CD4-positive, alpha-beta T cell treated with Interleukin-4 for 1 hour (primary cell): ENCODE measurements at regions not wholly inside any gene's neighbourhood (a gene's known extent, or its start where the extent isn't known, plus 50 kb on each side); places are given as distances from the start of the nearest gene placed in this dataset.
"Not testable (repeated sequence)": the region's sequence is repeated elsewhere in the genome, so short reads cannot be mapped to it uniquely, and the experiment has no call there.

Source experiments
- DNase-seq, 2 donors: peaks; one replicate each; pipeline ENCODE4 v3.0.0-alpha.2; 2020 to 2022

DNA sequence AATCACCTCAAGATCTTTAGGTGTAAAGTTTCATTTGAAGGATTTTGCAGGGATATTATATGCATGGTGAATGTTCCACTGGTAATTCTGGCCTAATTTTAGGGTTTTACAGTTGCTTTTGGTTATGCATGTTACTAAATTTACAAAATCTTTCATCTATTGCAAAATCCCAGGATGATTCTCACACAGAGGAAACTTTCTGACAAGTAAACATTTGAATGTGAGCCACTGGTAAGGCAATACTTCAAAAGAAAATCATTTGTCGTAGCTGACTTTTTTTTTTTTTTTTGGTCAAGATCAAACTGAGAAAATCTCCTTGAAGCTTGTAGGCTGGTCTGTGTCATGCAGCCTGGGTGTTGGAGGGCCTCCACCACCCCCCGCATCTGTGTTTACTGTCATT lies 141.9 kb upstream of the EXOC2 start:
- DNase-seq = no peak

DNA sequence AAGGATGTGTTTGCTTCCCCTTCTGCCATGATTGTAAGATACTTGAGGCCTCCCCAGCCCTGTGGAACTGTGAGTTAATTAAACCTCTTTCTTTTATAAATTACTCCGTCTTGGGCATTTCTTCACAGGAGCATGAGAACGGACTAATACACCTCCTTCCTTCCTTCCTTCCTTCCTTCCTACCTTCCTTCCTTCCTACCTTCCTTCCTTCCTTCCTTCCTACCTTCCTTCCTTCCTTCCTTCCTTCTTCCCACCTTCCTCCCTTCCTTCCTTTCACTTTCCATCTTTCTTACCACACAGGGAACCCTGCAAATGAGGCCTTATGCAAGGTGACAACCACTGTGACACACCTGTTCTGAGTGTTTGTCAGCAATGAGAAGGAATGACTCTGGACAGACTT lies 141.3 kb upstream of the EXOC2 start:
- no peak for DNase-seq

DNA sequence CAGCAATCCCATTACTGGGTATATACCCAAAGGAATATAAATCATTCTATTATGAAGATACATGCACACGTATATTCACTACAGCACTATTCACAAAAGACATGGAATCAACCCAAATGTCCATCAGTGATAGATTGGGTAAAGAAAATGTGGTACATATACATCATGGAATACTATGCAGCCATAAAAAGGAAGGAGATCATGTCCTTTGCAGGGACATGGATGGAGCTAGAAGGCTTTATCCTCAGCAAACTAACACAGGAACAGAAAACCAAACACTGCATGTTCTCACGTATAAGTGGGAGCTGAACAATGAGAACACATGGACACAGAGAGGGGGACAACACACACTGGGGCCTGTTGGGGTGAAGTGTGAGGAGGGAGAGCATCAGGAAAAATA lies 139.9 kb upstream of the EXOC2 start:
- DNase-seq = not testable (repeated sequence)

DNA sequence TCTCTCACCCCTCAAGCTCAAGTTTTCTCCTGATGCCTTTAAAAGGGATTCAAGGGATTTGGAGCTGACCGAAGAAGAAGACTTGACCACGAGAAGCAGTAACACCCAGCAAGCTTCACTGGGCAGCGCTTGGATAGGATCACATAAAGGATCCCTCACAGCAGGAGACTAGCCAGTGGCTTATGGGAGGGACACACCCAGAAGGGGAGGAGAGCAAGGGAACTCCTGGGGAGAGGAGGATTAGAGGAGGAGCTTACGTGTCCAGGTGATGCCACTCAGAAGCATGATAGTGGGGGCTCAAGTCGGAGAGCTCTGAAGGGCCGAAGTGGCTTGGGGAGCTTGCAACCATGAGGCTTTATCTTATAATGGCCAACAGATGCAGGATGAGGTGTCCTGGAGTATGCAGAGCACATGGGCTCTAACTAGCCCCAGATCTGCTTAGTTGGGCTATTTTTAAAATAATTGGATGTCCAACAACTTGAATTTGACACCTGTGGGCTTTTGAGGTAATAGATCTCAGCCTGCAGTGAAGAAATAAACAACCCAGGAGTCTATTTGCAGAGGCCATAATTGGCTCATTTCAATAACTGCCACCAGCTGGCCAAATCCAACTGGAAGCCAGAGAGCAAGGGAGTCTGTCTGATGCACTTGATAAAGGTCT lies 137.9 kb upstream of the EXOC2 start:
- no peak for DNase-seq

DNA sequence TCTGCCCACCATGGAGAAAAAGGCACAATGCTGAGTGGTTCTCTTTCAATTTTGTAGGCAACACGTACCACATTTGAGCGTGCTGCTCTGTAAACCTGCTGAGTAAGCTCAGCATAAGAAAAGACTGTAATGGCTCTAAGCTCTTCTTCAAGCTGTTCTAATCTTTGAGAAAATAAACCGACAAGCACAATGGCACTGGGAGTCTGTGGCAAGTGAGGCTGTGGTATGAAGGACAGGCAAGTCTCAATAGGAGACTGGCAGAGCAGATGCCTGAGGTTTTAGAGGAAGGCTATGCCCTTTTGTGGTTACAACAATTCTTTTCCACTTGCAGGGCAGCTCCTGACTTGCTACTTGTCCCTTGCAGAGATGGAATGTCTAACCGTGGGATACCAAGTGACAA lies 136.7 kb upstream of the EXOC2 start:
- no peak for DNase-seq

DNA sequence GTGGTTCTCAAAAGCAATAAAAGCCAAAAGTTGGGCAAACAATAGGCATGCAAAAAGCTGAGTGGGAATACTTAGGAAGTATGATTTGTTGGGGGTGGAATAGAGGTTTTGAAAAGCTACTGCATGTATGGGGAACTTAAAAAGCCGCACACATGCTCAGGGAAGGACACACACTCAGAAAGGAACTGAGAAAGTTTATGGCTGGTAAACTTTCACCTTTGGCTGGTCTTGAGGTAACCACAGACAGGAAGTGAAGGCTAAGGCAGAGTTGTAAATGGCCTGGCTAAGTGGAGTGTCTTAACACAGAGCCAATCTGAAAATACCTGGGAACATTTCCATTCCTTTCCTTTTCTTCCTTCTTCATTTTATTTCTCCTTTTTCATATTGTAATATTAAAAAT lies 134.5 kb upstream of the EXOC2 start:
- no peak for DNase-seq

DNA sequence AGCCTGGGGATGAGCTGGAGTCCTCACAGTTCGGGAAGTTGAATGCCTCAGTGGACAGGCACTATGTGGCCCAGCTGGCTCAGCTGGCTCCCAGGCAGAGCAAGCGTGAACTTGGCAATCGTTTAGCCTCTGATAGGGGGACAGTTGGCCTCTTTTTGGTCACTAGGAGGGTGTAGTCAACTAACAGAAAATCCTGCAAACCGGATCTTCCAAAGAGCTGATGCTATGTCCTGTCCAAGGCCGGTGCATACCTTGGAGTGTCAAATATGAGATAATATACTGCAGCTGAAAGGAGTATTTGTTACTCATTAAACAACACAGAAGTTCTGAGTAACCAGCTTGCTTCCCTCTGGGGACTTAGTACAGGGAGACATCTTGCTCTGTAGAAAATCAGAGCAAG lies 126.2 kb upstream of the EXOC2 start:
- no peak for DNase-seq

DNA sequence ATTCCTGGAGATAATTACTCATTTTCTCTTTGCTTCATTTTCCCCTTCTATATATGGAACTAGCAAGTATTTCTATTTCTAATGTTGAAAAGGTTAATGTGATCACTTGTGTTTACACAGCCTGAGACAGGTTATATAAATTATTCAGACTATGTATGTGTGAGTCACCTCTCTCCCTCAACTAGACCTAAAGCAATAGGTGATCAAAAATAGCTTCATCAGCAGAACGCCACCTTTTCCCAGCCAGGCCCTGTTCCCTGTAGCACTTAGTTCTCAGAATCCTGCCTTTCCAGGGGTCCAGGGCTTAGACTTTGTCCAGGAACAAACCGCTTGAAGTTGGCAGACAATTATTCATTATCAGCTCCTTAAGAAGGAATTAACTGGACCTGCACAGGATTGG lies 125.3 kb upstream of the EXOC2 start:
- no peak for DNase-seq

DNA sequence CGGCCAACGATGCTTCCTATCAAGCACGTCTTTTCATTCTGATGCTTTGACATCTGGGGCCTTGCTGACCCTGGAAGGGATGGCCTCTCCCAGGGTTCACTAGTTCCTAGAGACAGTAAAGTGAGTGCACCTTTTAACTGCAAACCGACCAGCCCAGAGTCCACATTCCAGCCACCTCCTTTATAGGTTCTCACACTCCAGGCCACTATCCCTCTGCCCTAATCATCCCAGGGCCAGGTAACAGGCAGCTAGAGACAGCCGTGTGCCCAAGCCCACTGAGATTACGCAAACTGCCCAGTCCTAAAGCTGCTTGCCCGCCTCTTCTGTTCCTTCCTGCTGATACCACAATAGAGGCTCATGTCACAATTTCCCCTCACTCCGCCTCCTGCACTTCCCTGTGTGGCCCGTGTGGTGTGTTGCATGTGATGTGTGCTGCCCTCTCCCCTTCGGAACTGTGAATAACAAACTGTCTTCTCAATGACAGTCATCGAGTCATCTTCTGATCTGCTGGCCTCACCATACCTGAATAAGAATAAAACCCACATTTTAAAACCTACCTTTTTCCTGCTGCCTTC lies 123.7 kb upstream of the EXOC2 start:
- peak in 1 of 2 donors; percentile 36 for DNase-seq

DNA sequence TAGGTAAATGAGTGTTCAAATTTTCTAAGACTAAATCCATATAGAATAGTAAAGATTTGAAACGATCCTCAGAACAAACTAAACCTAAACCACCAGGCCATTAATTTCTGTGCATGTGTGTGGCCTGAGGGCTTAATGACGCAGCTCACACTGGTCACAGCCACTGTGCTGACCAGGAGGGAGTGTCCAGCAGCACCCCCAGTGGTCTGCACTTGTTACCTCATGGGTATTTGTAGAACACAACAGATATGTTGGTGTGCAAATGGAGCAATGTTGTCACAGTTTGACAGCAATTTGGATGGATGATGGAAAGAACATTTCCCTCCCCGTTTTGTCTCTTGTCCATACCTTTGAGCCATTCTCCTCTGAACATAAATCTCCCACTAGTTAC lies 122.4 kb upstream of the EXOC2 start:
- no peak for DNase-seq

DNA sequence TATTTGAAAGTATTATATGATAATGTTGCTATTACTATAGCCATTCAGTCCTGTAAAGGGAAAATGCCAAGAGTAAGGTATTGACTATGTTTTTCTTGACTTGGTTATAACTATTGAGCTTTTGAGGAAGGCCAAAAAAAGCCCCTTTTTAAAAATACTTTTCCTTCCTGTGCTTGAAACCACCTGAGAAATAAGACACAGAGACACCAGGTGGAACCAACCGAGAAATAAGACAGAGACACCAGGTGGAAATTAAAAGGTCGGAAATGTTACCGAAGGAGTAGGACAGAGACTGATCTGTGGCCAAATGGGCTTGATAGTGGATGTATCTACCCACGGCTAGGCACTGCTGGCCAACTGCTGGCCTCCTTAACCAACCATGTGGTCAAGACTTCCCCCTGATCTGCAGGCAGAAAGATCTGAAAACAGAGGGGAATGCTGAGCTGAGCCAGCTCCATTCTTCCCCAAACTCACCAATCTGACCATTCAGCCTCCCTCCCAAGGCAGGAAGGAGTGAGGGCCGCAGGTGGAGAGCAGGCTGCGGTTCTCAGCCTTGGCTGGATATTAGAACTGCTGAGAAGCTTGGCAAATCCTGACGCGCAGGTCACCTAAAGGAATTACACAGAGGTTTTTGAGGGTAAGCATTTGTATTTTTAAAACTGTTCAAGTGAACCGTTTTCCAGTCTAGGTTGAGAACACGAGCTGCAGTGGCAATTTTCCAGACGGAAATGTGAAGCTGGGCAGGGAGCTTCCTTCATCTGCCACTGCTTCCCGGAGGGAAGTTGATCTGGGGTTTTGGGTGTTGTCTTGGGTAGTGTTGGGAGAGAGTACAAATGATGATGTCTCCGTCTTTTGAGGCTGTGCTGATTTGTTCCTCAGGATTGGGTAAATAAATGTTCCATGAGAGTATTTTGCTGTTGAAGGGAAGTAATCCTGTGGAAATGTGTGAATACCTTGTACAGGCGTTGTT lies 121.7 kb upstream of the EXOC2 start:
- DNase-seq = no peak

DNA sequence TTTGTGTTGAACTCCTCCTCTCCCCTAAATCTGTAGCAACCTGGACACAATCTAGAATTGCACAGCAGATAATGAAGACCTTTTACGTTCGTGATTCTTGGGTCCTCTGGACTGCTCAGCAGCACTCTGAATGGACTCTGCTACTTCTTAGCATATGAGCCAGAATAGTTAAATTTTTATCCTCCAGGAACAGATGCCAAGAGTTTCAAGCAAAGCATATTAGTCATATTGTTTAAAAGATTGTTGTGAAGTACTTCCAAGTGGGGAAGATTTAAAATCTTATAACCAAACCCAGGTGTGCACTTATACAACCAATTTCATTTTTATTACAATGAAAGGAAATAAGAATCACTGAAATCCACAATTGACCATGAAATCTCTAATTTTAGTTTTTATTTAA lies 118.9 kb upstream of the EXOC2 start:
- DNase-seq = no peak

DNA sequence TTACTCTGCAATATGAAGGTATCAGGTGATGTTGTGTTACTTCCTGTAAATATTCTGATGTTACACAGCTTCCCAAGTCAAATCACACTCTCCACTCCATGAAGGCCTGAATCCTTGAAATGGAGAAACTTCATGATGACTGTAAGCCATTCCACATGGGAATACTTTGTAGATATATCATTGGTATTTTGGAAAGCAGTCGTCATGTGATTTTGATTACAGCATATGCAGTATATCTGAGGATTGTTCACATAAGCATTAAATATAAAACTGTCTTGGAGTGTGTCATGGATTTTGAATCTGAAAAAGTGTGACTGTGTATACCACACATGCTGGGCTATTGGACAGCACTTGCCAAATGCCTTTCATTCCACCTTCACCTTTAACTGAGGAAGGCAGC lies 118.3 kb upstream of the EXOC2 start:
- no peak for DNase-seq

DNA sequence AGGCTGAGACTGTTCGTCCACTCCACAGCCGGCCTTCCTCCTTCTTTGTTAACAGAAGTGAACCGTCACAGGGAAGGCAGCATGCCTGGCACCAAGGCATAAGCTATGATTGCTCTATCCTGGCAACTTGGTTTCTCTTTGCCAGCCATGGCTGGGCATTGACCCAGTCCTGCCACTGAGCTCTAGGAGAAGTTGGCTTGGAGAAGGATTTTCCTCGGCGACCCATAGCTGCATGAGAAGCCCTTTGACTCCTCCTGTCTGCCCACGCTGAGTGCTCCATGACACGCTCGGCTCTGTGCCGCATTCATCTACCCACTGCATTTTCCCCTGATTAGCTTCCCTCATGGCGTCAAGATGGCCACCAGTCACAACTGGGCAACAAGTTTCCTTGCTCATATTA lies 111.8 kb upstream of the EXOC2 start:
- DNase-seq = no peak

DNA sequence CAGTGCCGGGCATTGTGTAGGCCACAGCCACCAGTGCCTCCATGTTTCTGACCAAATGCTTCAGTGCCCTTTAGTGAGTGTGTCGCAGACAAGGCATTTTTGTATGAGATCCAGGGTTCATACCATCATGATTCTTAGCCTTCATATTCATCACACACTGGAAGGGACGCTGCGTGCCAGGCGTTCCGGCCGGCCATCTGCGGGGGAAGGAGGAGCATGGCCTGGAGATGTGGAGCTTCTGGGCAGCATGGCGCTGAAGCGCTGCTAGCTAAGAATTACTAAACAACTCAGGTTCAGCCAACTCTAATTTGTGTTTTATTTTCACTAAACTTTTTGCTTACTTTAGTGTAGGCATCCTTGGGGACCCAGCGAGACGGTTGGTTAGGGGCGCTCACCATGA lies 111.4 kb upstream of the EXOC2 start:
- DNase-seq = no peak

DNA sequence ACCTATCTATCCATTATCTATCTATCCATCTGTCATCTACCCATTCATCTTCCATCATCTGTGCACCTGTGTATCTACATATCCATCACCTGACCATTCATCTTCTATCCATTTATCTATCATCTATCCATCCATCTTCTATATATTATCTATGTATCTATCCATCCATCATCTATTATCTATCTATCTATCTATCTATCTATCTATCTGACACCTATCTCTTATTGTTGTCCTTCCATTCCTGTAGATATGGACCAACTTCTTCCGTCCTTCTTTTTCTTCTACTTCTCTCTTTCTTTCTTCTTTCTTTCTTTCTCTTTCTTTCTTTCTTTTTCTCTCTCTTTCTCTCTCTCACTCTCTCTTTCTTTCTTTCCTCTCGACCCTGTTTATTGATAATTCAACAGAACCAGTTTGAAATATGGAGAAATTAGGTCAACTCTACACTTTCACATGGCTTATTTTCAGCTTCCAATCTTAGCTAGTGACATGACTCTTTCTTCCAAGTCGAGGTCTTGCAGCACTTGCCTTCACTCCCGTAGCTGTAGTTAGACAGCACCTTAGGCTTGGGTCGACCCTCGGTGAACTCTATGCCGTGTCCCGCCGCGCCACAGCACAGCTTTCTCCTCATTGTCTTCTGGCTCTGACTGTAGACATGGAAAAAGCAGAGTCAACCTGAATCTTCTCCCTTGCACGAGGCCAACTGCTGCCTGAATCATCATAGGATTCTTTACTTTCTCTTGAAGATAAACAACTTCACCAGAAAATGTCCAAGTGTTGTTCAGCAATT lies 110.4 kb upstream of the EXOC2 start:
- no peak for DNase-seq

DNA sequence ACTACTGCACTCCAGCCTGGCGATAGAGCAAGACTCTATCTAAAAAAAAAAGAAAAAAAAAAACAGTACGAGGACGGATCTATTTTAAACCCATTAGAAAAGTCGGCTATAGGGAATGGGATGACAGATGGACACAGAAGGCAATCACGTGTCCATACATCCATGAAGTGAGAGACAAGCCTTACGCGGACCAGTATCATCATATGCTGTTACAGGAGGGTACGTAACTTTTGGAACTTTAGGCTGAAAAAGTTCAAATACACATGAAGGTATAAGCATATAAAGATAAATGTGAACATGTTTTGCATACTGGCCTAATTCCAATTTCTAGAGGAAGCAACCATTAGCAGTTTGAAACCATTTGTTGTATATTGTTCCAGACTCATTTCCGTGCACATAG lies 109.8 kb upstream of the EXOC2 start:
- DNase-seq = no peak

DNA sequence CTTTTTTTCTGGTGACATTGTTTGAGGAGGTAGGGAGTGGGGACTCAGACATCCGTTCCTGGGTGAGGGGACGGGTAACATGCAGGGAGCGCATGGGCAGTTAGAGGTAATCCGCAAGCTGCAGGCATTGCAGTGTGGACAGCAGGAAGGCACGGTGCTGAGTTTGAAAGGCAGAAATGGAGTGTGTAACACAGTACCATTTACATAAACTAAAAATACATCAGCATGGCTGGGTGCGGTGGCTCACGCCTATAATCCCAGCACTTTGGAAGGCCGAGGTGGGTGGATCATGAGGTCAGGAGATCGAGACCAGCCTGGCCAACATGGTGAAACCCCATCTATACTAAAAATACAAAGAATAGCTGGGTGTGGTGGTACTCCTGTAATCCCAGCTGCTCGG lies 109.3 kb upstream of the EXOC2 start:
- DNase-seq = not testable (repeated sequence)

DNA sequence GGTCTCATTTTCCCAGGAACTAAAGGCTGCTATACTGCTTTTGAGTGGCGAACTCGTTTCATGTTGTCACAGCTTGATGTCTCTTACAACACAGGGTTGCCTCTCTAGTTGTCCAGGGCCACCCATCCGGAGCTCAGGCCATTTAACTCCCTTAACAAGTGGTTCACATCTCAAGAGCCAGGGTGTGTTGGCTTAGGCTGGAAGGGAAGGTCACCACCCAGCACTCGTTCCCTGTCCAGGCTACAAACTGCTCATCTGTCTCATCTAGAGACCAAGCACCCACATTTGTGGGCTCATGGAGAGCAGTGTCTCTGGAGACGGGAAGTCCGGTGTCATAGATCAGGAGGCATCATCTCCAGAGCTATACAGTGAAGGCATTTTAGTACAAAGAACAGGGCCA lies 106.8 kb upstream of the EXOC2 start:
- DNase-seq = no peak

DNA sequence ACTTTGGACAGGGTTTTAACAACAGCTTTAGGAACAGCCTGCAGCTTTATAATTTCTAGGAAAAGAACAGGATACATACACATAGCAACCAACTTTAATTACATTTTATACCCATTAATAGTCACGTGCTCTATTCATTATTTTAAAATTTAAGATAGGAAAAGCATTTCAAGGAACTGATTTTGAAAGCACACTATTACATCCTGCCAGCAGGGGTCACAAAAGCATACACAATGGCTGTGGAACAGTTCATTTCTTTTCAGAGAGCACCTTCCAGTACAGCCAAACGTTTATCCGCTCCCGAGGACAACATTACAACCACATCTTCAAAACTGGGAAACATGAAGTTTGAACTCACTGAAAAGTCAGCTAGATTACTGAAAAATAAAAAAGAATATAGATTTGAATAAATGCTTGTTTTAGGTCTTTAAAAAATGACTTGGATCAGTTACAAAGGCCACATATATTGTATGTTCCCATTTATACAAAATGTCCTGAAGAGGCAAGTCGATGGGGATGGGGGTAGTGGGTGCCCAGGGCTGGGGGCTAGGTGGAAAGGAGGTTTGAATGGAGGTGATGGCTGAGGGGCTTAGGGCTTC lies 104.6 kb upstream of the EXOC2 start:
- peak; percentile 30 to 42 for DNase-seq

DNA sequence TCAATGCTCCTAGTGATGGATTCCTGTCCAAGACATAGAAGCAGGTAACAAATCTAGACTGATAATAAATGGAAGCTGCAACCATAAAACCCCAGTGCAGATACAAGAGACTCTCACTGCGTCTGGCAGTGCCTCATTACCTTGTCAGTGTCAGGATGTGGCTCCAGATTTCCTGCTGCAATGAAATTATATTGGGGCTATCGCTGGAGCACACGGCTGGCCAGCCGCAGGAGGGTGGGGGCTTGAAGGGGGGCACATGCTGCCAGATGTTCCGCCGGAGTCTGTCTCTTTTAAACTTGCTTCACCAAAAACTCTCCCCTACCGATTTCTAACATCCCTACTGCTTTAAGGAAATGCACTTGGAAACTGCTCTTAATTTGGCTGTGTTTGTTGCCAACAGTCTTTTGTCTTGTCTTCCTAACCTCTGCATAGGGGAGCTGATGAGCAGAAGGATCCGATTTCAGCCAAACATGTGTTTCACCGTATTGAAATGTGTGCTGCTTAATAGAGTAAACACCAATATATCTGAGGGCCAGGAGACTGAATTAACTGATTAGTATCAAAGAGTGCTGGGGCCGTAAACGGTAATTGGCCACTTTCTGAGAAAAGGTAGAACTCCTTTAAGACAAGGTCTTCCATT lies 102.2 kb upstream of the EXOC2 start:
- DNase-seq = no peak

DNA sequence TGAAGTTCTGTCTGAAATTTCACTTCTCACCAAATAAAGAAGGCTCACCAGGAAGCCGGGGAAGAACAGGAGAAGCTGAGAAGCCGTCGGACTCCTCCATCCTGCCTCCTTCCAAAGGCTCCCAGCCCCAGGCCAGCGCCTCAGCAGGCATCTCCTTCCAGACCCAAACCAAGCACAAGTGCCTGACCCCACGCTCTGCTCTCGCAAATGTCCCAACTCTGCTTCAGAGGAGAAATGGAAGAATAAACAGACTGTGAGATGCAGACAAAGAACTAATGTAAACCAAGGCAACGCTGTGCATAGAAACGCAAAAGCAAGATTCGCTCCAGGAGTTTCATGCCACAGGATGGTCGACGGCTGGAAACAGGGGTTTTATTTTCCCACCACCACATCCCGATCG lies 100.3 kb upstream of the EXOC2 start:
- no peak for DNase-seq
